Tongue (tissue), 1 donor: ENCODE measurements at regions not wholly inside any gene's neighbourhood (a gene's known extent, or its start where the extent isn't known, plus 50 kb on each side); places are given as distances from the start of the nearest gene placed in this dataset.
A peak's percentile ranks its signal among the peaks of the same experiment; 100 is the strongest.

Experiments used
- DNase-seq: peaks from one replicate; pipeline ENCODE4 v3.0.0-alpha.2; 2015

DNA sequence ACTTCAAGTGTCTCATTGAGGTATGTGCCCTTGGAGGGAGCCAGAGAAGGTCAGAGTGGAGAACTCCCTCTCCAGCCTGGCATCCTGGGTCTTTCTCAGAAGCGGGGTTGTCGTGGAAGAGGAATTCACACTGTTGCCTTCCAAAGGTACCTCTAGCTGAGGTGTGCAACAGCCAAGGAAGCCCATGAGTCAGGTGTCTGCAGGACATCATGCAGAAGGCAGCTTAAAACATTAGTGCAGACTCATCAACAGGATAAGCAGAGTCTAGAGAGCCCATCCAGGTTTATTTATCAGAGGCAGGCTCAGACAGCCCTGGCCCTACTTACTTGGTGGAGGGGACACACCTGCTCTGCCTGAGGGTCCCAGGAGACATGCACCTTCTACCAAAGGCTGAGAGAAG, 95.6 kb upstream of the TPM1 start:
- DNase-seq: no peak

GRCh38 chr15:62950462-62950931, 92.0 kb upstream of the TPM1 start:
- peak; percentile 73 for DNase-seq

GRCh38 chr15:62951481-62951880, 91.1 kb upstream of the TPM1 start:
- DNase-seq: no peak

- no peak for DNase-seq
These were observed 89.5 kb upstream of the TPM1 start for GRCh38 chr15:62953021-62953420.

GRCh38 chr15:62953496-62954045, 89.0 kb upstream of the TPM1 start:
- no peak for DNase-seq

DNA sequence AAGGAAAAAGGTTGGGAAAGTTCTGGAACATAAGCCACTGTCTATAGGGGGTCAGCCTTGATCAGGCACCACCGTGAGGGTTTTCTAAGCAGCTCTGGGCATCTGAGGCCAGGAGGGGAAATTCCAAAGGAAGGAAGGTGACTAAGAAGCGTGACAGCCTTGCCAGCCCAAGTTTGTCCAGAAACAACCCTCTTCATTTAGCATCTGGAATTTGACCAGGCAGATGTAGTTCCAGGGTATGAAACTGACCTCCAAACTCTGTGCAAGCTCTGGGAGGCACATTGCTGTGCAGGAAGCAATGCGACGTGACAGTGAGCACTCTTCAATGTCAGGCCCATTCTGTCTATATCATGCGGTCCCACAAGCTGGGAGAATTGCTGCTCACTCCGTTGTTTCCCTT, 85.4 kb upstream of the TPM1 start:
- no peak for DNase-seq

DNA sequence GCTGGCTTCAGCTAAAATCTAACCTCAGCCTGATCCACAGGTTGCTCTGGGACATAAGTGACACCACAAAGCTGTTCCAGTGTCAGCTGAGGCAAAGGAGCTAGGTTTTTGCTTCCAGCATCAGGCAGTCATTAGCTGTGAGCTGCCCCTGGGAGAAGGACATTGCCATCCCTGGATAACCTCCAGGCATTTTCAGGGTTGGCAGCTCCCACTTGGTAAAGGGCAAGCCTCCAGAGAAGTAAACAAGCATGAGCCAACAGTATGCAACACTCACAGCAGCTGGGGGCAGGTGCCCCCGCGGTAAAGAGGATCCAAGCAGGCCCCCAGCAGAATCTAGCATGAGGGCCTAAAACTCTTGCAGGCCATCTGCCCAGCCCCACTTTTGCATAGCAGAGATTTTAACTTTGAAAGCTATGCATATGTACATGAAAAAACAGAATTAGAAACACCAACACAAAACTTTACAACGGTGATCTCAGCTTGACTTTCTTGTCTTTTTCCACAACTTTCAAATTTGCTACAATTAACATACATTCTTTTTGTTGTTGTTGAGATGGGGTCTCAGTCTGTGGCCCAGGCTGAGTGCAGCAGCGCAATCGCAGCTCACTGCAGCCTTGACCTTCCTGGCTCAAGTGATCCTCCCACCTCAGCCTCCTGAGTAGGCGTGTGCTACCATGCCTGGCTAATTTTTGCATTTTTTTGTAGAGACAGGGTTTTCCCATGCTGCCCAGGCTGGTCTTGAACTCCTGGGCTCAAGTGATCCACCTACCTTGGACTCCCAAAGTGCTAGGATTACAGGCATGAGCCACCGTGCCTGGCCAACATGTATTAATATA, 83.8 kb upstream of the TPM1 start:
- peak; percentile 61 for DNase-seq

- DNase-seq: no peak
These were observed 81.4 kb upstream of the TPM1 start for GRCh38 chr15:62961134-62961533.

DNA sequence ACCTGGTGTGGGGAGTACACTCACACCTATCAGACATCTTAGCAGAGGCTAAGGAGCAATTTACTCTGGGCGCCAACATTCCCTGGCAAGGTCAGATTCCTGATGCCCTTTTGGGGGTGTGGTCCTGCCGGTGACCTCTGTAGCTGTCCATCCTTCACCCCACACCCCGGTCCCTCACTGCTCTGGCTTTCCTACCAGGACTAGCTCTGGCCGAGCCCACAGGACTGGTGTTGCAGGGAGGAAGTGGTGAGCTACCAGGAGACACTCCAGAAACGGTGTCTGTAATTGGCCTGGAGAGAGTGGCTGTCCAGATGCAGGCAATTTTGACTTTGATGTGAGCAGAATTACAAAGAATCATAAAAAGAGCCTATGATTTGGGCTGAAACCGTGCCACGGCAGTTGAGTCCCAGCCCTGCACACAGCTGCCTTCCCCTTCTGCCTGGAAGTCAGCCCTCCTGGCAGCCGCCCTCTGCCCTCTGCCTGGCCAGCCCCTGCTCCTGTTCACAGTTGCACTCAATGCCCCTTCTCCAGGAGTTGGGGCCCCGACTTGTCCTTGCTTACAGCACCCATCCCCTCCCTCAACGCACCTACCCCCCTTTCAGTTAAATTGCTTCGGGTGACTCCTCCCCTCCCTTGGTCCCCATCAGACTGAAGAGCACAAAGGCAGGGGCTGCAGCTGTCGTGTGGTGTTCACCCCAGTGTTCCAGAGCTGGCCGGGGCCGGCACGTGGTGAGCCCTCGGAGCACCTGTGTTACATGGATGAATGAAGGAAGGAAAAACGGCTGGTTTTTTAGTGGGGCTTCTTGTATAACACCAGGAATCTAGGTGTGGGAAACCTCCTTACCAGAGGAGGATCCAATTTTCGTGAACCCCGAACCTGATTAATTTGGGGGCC, 80.2 kb upstream of the TPM1 start:
- peak; percentile 79 for DNase-seq

DNA sequence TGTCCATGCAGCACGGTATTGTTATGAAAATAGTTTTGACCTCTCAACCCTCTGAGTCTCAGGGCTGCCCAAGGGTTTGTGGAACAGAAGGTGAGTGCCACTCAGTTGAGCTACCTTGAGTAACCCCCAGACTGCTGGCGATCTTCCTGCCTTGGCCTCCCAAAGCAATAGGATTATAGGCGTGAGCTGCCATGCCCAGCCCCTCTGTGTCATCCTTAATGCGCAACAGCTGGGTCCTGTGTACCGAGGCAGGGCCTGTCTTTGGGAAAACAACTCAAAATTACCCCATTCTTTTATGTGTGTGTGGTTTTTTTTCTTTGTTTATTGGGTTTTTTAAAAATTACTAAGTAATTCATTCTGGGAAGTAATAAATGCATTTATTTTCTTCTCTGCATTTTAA, 78.3 kb upstream of the TPM1 start:
- DNase-seq: peak; percentile 61

- DNase-seq: no peak
These were observed 76.1 kb upstream of the TPM1 start for GRCh38 chr15:62966294-62967078.

DNA sequence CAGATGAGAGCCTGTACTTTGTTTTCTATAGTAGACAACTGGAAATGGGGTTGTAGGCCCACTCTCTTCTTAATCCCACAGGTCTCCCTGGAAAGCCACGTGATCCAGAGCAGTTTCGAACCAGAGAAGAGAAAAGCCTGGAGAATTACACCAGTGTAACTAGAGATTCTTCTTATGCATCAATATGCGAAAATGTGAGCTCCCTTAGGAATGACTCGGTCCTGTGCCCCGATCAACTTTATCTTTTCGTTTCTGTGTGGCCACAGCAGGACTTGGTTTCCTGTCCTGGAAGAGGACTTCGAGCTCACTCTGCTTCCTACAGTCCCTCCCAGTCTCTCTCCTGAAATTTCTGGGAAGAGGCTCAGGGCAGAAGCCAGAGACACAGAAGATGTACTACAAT, 73.8 kb upstream of the TPM1 start:
- no peak for DNase-seq

GRCh38 chr15:62969442-62970089, 73.0 kb upstream of the TPM1 start:
- DNase-seq: no peak

DNA sequence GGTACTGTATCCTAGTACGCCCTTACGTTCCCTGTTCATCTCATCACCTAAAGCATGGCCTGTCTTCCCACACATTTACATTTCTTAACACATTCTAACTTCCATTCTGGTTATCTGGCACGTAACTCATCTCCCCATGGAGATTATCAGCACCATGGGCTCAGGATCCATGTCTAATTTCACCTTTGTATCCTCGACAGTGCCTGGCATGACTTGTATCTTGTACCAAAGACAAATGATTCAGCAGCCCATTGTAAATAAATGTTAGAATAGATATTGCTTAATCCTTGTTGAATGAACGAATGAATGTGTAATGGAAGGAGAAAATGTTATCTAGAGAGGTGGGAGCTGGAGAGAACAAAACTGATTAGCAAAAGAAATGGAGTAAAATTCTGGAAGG, 69.7 kb upstream of the TPM1 start:
- no peak for DNase-seq

DNA sequence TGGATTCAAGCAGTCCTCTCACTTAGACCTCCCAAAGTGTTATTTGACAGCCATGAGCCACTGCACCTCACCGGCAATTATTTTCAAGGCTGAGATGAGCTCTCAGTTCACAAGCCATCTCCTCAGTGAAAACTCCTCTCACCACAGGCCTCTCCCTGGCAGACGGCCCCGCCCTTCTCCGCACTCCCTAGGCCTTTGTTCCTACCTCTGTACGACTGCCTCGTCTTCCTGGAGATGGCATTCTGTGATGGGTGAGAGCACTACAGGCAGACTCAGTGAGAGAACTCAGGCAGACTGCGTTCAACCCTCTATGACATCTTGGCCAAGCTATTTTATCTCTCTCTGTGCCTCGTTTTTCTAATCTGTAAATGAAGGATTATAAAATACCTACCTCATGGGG, 67.0 kb upstream of the TPM1 start:
- no peak for DNase-seq

DNA sequence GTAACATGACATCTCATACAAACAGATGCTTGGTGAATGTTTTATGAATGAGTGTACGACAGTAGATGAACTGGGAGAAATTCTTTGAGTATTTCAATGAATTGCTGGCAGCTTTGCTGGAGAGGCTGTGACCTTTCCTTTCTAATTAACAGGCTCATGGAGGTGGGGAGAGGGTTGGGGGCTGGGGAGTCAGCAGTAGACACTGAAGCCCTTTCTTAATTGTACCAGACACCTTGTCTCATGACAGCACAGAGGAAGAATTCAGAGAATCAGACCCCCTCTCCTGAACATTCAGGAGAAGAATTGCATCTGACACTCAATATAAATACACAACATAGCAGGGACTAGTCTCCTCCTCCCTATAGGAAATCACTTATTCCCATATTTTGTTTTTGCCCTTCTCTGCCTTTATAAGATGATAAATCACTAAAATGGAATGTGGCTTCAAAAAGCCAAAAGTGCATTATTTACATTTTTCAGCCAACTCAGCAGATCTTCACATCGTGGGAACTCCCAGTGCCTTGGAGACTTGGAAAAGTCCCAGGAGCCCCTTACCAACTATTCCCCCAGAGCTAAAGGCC, 66.2 kb upstream of the TPM1 start:
- no peak for DNase-seq

- DNase-seq: no peak
These were observed 64.4 kb upstream of the TPM1 start for GRCh38 chr15:62977952-62978811.

- DNase-seq: no peak
These were observed 63.3 kb upstream of the TPM1 start for GRCh38 chr15:62979252-62979651.

DNA sequence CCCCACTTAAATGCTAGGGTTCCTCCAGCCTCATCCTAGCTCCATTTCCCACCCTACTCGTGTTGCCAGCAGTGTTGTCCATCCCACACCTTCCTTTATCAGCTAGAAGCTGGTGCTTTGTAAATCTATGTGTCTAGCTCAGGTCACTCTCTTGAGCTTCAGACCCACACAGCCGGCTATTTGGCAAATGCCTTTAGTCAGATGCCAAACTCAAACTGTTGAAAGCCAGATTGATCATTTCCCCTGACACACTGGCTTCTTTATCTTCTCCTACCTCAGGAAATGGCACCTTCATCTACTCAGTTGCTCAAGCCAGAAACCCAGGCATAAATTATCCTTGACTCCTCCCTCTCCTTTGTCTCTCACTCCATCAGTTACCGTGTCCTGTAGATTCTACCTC, 61.5 kb upstream of the TPM1 start:
- DNase-seq: no peak

DNA sequence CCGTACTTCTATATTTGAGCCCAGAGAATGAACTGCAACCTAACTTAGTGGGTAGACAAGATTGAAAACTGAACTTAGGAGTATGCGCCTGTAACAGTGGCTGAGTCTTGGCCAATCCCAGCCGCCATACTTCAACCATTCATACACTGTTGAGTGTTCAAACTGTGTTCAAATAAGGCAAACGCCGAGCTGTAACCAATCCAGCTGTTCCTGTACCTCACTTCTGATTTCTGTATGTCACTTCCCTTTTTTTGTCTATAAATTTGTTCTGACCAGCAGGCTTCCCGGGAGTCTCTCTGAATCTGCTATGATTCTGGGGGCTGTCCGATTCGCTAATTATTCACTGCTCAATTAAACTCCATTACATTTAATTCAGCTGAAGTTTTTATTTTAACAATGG, 58.6 kb upstream of the TPM1 start:
- DNase-seq: no peak
